ENCODE measurements at regions not wholly inside any gene's neighbourhood (a gene's known extent, or its start where the extent isn't known, plus 50 kb on each side); places are given as distances from the start of the nearest gene placed in this dataset.
"Not testable (repeated sequence)": the region's sequence is repeated elsewhere in the genome, so short reads cannot be mapped to it uniquely, and the experiment has no call there.

DNA sequence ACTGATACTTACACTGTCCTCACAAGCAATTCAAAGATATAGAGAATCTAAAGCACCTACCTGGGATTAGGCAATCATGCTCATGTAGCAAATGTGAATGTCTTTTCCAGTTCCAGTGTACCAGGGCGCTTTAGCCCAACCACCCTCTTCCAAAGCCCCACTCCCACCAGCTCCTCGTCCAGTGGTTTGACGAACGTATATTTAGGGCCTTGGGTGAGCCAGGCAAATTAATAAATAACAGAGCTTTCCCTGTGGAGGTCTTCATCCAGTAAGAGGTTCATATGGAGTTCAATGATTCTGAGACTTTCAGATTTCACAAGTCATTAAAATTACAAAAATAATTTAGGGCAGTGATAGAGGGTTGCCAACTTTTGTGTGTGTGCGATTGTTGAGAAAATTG is 162.3 kb upstream of the C2CD4B start:
- 90 to 95% (median 92%) methylated on average over 5 of the region's 5 CpGs for WGBS, 4 donors
- TF ChIP-seq, protein P1, sequence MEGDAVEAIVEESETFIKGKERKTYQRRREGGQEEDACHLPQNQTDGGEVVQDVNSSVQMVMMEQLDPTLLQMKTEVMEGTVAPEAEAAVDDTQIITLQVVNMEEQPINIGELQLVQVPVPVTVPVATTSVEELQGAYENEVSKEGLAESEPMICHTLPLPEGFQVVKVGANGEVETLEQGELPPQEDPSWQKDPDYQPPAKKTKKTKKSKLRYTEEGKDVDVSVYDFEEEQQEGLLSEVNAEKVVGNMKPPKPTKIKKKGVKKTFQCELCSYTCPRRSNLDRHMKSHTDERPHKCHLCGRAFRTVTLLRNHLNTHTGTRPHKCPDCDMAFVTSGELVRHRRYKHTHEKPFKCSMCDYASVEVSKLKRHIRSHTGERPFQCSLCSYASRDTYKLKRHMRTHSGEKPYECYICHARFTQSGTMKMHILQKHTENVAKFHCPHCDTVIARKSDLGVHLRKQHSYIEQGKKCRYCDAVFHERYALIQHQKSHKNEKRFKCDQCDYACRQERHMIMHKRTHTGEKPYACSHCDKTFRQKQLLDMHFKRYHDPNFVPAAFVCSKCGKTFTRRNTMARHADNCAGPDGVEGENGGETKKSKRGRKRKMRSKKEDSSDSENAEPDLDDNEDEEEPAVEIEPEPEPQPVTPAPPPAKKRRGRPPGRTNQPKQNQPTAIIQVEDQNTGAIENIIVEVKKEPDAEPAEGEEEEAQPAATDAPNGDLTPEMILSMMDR (IDR thresholded peaks at IDR 0.05), result no peak
- no peak for TF ChIP-seq POLR2A (IDR thresholded peaks at IDR 0.05)
- no peaks in the 10 kb centered on the region for H3K36me3 ChIP-seq
- DNase-seq (no peak), ATAC-seq (no peak)
- H3K9me3 ChIP-seq, result no peaks in the 10 kb centered on the region
- no peak overlapping the region for H3K4me3 ChIP-seq
- H3K27ac ChIP-seq, result no peak overlapping the region
- H3K4me1 ChIP-seq, result no peaks in the 10 kb centered on the region
- H3K27me3 ChIP-seq, result peaks cover 0 to 6% (median 0%) of the 10 kb centered on the region in 9 donors
- intact Hi-C loops (cut with DNase I), result no loop called here

DNA sequence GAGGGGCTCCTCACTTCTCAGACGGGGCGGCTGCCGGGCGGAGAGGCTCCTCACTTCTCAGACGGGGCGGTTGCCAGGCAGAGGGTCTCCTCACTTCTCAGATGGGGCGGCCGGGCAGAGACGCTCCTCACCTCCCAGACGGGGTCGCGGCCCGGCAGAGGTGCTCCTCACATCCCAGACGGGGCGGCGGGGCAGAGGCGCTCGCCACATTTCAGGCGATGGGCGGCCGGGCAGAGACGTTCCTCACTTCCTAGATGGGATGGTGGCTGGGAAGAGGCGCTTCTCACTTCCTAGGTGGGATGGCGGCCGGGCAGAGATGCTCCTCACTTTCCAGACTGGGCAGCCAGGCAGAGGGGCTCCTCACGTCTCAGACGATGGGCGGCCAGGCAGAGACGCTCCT is 167.4 kb upstream of the C2CD4B start:
- ATAC-seq; intact Hi-C loops (cut with DNase I); H3K27ac ChIP-seq; H3K4me3 ChIP-seq; H3K4me1 ChIP-seq; H3K9me3 ChIP-seq; H3K27me3 ChIP-seq; H3K36me3 ChIP-seq; DNase-seq: not testable (repeated sequence)
- 93 to 99% (median 98%) methylated on average over 3 to 24 of the region's 29 CpGs; no CpG with 5 or more reads in 1 of the 4 donors for whole genome bisulfite sequencing, 4 donors

DNA sequence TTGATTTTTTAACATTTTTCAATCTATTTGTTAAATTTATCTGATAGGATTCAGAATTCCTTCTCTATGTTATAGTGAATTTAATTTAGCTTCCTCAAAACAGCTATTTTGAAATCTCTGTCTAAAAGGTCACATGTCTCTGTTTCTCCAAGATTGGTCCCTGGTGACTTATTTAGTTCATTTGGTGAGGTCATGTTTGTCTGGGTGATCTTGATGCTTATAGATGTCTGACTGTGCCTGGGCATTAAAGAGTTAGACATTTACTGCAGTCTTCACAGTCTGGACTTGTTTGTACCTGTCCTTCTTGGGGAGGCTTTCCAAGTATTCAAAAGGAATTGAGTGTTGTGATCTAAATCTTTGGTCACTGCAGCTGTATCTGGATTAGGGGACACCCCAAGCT is 169.5 kb upstream of the C2CD4B start:
- DNase-seq, result no peak
- no peak for ATAC-seq
- TF ChIP-seq POLR2A (IDR thresholded peaks at IDR 0.05), result no peak
- TF ChIP-seq, protein P1 (IDR thresholded peaks at IDR 0.05), result no peak
- Histone ChIP-seq H3K36me3 (no peaks in the 10 kb centered on the region), H3K9me3 (no peaks in the 10 kb centered on the region), H3K27ac (no peak overlapping the region), H3K27me3 (no peaks in the 10 kb centered on the region), H3K4me1 (no peaks in the 10 kb centered on the region), H3K4me3 (no peak overlapping the region)
- intact Hi-C loops (cut with DNase I), result no loop called here

DNA sequence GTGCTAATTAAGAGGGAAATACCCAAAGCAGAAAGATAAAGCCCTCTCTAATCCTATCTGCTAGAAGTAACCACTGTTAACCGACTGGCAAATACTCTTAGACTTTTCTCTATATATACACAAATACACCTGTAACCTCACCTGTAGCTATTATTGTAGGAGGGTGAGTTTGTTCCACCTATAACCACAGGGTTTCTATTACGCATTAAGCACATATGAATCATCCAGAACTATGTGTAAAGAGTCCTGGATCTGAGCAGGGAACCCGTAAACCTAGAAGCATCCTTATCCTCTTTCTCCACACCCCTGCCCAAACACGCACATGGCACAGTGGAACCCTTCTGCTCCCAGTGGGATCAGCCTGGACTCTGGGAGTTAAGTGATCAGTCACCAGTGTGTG is 172.8 kb upstream of the C2CD4B start:
- 80 to 85% (median 81%) methylated on average over 4 of the region's 4 CpGs for WGBS, 4 donors
- ATAC-seq, result no peak
- Histone ChIP-seq H3K4me3 (no peak overlapping the region), H3K27me3 (no peaks in the 10 kb centered on the region), H3K27ac (no peak overlapping the region), H3K9me3 (no peaks in the 10 kb centered on the region), H3K36me3 (no peaks in the 10 kb centered on the region), H3K4me1 (no peaks in the 10 kb centered on the region)
- no peak for TF ChIP-seq POLR2A (IDR thresholded peaks at IDR 0.05)
- TF ChIP-seq, protein P1 (IDR thresholded peaks at IDR 0.05), result no peak
- intact Hi-C loops (cut with DNase I), result no loop called here
- no peak for DNase-seq

DNA sequence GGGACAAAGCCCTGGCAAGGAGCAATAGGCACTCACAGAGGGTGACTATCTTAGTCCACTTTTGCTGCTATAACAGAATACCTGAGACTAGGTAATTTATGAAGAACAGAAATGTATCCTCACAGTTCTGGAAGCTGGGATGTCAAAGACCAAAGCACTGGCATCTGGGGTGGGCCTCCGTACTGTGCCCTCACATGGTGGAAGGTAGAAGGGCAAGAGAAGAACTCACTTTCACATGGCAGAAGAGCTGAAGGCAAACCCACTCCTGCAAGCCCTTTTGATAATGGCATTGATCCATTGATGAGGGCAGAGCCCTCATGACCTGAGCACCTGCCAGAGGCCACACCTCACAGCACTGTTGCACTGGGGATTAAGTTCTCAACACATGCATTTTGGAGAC is 173.4 kb upstream of the C2CD4B start:
- Histone ChIP-seq H3K9me3 (no peaks in the 10 kb centered on the region), H3K27me3 (no peaks in the 10 kb centered on the region), H3K4me3 (no peak overlapping the region), H3K36me3 (no peaks in the 10 kb centered on the region), H3K4me1 (no peaks in the 10 kb centered on the region), H3K27ac (no peak overlapping the region)
- TF ChIP-seq, protein P1 (IDR thresholded peaks at IDR 0.05), result no peak
- no peak for TF ChIP-seq POLR2A (IDR thresholded peaks at IDR 0.05)
- DNase-seq (no peak), ATAC-seq (no peak)
- WGBS, 4 donors, result 71 to 91% (median 87%) methylated on average over 1 of the region's 1 CpG
- intact Hi-C loops (cut with DNase I), result no loop called here

Measured in heart left ventricle (tissue), 16 donors.